ENCODE measurements at regions not wholly inside any gene's neighbourhood (a gene's known extent, or its start where the extent isn't known, plus 50 kb on each side); places are given as distances from the start of the nearest gene placed in this dataset.

- no peak for TF ChIP-seq ZNF143 (CRISPR knock-in tag; IDR thresholded peaks at IDR 0.05)
- TF ChIP-seq SMARCE1 (IDR thresholded peaks at IDR 0.05) = no peak
- TF ChIP-seq NEUROD1 (IDR thresholded peaks at IDR 0.05; ENCODE audit: borderline replicate concordance, low read depth, low read length, partially characterized antibody) = no peak
- no peak for TF ChIP-seq ZNF717 (CRISPR knock-in tag; IDR thresholded peaks at IDR 0.05)
- no peak for TF ChIP-seq GABPB2 (CRISPR knock-in tag; conservative IDR thresholded peaks at IDR 0.05)
- no peak for TF ChIP-seq DNMT1 (IDR thresholded peaks at IDR 0.05)
- no peak for TF ChIP-seq NRF1 (conservative IDR thresholded peaks at IDR 0.05 in 1 of 2, IDR thresholded peaks at IDR 0.05 in 1 of 2)
Measured at GRCh38 chr1:58156831-58157230, 389.7 kb downstream of the OMA1 start (continued).

GRCh38 chr1:58156124-58156468 lies 390.4 kb downstream of the OMA1 start:
- FAIRE-seq = no peak
- H3K9me1 ChIP-seq (ENCODE audit: control insufficient read depth, insufficient read depth, low read length) = no peaks in the 10 kb centered on the region
- no peaks in the 10 kb centered on the region for H3K9me3 ChIP-seq (replicated peaks; ENCODE audit: control insufficient read depth, insufficient read depth, low read depth, low read length)
- intact Hi-C loops (cut with micrococcal nuclease) (loop anchor here (5.0 kb wide), 1 partner anchor 391 kb away; the partner anchor contains the start of gene OMA1), in situ Hi-C loops (cut with MboI) (no loop called here)
- no peaks in the 10 kb centered on the region for H3K27me3 ChIP-seq (ENCODE audit: control insufficient read depth in 2 of 2, insufficient read depth in 2 of 2, low read length in 2 of 2)
- TF ChIP-seq ELK1 (CRISPR knock-in tag; IDR thresholded peaks at IDR 0.05) (no peak), ZFPM2 (CRISPR knock-in tag; IDR thresholded peaks at IDR 0.05) (no peak), LARP7 (IDR thresholded peaks at IDR 0.05) (no peak), ADNP (tag; IDR thresholded peaks at IDR 0.05) (no peak)
- 0% methylated on average over 1 of the region's 1 CpG for WGBS (ENCODE audit: insufficient coverage, low coverage, missing lambda C conversion rate)
- H3K4me1 ChIP-seq (replicated peaks in 1 of 2; ENCODE audit: control insufficient read depth in 2 of 2, insufficient read depth in 2 of 2, low read length in 2 of 2) = no peaks in the 10 kb centered on the region
- no peak overlapping the region for H3K4me3 ChIP-seq
- no peak overlapping the region for H3K4me2 ChIP-seq (ENCODE audit: insufficient read depth, low read length)
- H3K27ac ChIP-seq (ENCODE audit: extremely low read depth, low read depth, low read length) = no peak overlapping the region
- no peaks in the 10 kb centered on the region for H4K20me1 ChIP-seq (replicated peaks; ENCODE audit: control insufficient read depth, insufficient read depth, low read length)
- ChIA-PET POLR2A (no interaction called here), CTCF (ENCODE audit: low intra/inter-chr PET ratio) (no interaction called here)
- DNase-seq (ENCODE audit: extremely low read depth in 1 of 4, low spot score in 3 of 4) = no peak
- no peaks in the 10 kb centered on the region for H3K36me3 ChIP-seq (ENCODE audit: control insufficient read depth, insufficient read depth, low read length)
- no peaks in the 10 kb centered on the region for H3K79me2 ChIP-seq (ENCODE audit: control insufficient read depth, insufficient read depth, low read length)
- no peak for ATAC-seq
- no TSS peak for BruUV-seq (replicated peaks)
- no peak overlapping the region for H3K9ac ChIP-seq (ENCODE audit: insufficient read depth in 1 of 2, low read depth in 2 of 2, low read length in 2 of 2)
- H2AFZ ChIP-seq (ENCODE audit: low read depth, low read length) = no peak overlapping the region

Data from K562 (cell line).